GM18519 (cell line): ENCODE measurements at regions not wholly inside any gene's neighbourhood (a gene's known extent, or its start where the extent isn't known, plus 50 kb on each side); places are given as distances from the start of the nearest gene placed in this dataset.
"Not testable (repeated sequence)": the region's sequence is repeated elsewhere in the genome, so short reads cannot be mapped to it uniquely, and the experiment has no call there.

Source experiments
- ATAC-seq: cut with Tn5 transposase; IDR thresholded peaks from one replicate; pipeline ENCODE4 v1.9.1; 2021; ENCODE audit warnings: mild to moderate bottlenecking, moderate library complexity; ENCODE audit not compliant: unreplicated experiment, low FRiP score

DNA sequence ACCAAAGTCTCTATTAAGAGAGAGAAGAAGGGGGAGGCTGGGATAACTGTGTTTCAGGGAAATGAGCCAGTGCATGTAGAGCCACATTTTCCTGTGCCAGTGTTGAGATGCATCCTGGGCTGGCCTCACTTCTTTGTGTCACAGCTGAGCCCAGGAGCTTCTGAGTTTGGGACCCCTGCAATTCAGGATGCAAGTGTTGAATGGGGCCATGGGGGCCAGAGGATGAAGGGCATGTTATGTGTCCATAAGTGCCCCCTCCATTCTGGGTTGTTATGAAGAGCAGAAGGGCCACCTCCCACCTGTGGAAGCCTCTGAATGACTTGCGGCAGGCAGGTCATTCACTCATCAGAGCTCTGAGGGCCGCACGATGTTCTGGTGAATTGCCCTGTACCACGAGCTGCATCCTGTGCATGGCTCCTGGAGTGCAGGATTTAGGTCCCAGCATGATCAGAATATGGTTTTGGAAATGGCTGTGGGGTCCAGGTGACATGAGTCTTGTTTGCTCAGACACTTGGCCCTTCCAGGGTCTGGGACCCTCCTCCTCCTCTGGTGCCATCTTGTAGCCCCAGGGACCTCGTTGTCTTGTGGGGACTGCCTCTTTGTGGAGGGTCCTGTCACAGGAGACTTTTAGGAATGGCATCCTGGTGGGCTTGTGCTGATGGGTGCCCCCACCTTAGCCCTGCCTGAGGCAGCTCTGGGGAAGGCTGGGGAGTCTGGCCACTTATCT is 115.4 kb upstream of the PITX1 start:
- no peak for ATAC-seq

DNA sequence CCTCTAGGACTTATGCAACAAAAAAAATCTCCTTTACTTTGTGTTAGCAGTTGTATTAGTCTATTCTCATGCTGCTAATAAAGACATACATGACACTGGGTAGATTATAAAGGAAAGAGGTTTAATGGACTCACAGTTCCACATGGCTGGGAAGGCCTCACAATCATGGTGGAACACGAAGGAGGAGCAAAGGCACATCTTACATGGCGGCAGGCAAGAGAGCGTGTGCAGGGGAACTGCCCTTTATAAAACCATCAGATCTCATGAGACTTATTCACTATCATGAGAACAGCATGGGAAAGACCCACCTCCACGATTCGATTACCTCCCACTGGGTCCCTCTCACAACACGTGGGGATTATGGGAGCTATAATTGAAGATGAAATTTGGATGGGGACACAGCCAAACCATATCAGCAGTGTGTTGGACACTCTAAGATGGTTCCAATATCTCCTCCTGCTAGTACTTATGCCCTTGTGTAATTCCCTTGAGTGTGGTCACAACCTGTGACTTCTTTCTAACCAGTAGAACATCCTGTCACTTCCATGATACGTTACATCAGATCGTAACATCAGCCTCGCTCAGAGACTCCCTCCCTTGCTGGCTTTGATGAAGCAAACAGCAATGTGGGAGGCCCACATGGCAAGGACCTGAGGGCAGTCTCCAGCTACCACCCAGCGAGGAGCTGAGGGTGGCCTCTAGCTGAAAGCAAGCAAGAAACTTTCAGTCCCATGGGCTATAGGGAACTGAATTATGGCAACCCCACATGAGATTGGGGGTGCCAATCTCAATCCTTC is 113.5 kb upstream of the PITX1 start:
- ATAC-seq: no peak

DNA sequence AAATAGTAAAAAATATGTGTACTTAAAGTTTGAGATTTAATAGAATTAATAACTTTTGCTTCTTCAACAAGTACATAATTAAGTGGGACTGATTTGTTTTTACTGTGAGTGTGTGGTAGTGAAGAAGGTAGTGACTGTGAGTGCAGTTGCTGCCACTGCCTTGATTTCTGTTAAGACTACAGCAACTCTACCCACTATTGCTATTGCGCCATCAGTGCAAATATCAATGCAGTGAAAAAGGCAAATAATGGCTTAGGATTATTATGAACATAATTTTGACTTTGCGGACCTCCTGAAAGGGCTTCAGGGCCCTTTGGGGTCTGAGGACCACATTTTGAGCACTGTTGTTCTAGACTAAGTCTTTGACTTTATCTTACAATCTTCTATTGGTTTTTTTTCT is 112.0 kb upstream of the PITX1 start:
- ATAC-seq: no peak

DNA sequence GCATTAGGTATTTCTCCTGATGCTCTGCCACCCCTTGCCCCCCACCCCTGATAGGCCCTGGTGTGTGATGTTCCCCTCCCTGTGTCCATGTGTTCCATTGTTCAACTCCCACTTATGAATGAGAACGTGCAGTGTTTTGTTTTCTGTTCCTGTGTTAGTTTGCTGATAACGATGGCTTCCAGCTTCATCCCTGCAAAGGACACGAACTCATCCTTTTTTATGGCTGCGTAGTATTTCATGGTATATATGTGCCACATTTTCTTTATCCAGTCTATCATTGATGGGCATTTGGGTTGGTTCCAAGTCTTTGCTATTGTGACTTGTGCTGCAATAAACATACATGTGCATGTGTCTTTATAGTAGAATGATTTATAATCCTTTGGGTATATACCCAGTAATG is 109.7 kb upstream of the PITX1 start:
- ATAC-seq: not testable (repeated sequence)

- no peak for ATAC-seq
These were observed 107.6 kb upstream of the PITX1 start for GRCh38 chr5:135141303-135142268.

GRCh38 chr5:135140446-135141204 is 106.6 kb upstream of the PITX1 start:
- ATAC-seq: no peak

GRCh38 chr5:135139381-135140134 is 105.5 kb upstream of the PITX1 start:
- ATAC-seq: no peak

DNA sequence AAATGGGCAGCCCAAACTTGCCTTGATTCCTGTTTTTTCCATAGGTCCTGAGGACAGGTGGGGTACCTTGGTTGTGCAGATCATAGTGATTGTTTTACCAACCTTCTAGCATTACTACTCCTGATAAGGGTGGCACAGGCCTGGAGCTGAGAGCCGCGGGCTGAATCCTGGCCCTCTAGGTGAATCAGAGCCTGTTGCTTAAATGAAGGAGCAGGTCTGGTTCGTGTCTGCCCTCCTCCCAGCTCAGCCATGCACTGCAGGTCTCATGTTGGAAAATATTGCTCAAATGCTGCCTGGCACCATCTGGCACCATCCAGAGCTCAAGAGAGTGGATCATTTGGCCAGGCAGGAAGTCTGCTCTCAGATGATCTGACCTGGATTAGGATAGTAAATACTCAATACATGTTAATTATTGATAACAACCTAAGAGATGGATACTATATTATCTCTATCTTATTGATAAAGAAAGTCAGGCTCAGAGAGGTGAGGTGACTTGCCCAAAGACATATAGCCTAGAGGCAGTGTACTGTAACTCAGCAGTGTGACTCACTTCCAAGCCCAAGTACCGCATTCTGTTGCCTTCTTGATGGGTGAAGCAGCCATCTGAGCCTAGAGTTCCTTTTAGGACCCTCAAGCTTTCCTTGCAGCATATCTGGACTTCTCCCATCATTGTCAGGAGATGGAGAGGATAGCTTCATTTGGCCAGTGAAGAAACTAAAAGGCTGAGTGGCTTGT is 104.3 kb upstream of the PITX1 start:
- ATAC-seq: no peak

GRCh38 chr5:135137146-135137915 is 103.3 kb upstream of the PITX1 start:
- ATAC-seq: no peak

DNA sequence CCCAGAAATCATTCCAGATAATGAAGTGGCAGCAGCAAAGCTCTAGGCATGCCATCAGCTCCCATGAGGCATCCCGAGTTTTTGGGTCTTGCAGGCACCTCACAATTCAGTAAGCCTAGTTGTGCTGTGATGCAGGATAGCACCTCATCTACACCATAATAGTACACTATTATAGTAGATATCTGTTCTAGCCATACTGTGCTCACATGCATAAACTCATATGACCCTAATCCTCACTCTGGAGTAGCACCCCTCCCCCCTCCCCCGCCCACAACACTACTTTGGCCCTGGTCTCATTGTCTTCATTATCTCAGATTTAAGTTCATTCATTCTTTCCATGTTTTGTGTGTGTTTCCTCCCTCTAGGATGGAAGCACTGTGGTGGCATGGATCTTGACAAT is 102.5 kb upstream of the PITX1 start:
- ATAC-seq: no peak

GRCh38 chr5:135135530-135136226 is 101.7 kb upstream of the PITX1 start:
- no peak for ATAC-seq

DNA sequence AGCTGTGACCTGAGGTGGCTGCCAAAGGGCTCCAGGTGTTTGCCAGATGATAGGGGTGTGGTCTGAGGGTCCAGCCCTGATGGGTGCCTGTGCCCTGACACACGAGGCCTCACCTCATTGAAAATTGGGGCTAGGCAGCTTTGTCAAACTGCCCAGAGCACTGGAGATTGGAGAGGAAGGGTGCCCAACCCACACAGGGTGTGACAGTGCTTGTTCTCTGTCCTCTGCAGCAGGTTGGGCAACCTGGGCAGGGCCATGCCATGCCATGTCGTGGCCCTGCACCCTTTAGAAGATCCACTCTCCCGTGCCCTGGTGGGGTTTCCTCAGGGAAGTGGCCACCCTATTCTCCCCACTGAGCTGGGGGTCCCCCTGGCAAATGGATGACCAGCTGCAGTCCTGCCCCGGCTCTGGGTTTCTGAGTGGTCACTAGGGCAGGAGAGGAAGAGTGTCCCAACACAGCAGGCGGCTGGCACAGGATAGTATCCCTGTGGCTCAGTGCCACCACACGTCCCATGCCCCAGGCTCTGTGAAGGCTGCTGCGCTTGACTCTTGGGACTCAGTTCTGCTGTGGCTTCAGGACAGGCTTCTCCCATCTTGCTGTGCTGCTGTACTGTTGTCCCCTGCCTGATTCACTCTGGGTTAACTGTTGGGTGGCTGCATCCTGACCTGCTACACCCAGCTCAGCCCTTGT is 100.8 kb upstream of the PITX1 start:
- no peak for ATAC-seq

GRCh38 chr5:135133698-135134515 is 99.9 kb upstream of the PITX1 start:
- ATAC-seq: no peak

DNA sequence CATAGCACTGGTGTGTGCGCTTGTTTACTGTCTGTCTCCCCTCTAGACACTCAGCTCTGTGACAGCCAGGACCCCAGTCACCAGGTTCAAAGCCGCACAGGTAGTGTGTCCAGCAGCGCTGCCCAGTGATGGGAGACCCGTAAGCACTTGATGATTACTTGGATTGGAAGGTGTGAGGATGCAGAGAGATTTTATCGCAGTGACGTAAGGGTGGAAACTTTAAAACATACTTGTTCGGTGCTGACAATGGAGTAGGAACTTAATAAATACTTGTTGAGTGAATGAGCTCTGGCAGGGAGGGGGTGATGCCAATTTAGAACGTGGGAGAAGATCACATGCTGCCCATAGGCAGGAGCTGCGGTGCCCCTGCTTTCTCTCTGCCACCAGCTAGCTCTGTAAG is 99.2 kb upstream of the PITX1 start:
- no peak for ATAC-seq

DNA sequence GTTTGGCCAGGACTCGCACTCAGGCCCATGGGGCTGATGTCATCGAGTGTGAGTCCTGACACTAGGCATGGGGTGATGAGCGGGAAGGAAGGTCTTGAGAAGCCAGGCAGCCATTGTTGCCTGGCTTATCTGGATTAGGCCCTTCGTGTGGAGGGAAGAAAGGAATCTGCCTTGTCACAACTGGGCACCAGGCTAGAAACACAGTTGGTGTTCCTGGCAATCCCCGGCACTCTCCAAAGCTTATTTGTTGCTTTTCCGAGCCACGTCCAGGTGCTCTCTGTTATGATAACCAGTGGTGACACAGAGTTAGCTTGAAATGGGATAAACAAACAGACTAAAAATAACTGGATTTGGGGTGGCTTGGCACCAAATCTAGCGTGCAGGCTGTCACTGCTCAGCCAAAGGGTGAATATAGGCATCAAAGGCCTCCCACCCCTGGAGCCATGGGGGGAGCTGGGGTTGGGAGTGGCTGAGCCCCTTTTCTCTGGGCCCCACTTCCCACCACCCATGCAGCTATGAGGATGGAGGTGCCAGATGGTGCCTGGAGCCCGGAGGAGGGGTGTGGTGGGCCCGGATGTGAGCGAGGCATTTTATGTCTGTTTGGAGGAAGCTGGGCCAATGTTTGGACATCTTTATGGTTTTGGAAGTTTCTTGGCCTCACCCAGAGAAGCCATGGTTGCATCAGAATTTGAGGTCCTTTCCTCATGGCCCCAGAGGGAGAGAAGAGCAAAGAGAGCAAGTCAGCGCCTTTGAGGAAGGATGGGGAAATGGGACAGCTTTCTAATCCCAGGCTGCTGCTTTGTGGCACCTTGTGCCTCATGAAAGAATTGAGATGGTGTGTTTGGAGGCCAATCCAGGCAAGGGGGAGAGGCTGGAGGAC is 98.0 kb upstream of the PITX1 start:
- ATAC-seq: no peak
